HG02678 (cell line): ENCODE measurements at regions not wholly inside any gene's neighbourhood (a gene's known extent, or its start where the extent isn't known, plus 50 kb on each side); places are given as distances from the start of the nearest gene placed in this dataset.

Experiments used
- ATAC-seq: cut with Tn5 transposase; IDR thresholded peaks from one replicate; pipeline ENCODE4 v1.9.1; 2021; ENCODE audit warnings: mild to moderate bottlenecking, moderate library complexity; ENCODE audit not compliant: unreplicated experiment

- no peak for ATAC-seq
Measured at GRCh38 chr3:151935446-151935845, 62.0 kb downstream of the SUCNR1 start.

- no peak for ATAC-seq
Measured at GRCh38 chr3:151940481-151940880, 67.0 kb downstream of the SUCNR1 start.

- no peak for ATAC-seq
Measured at GRCh38 chr3:151943539-151943938, 70.1 kb downstream of the SUCNR1 start.

GRCh38 chr3:151944356-151944755 lies 70.9 kb downstream of the SUCNR1 start:
- ATAC-seq: no peak

GRCh38 chr3:151946606-151947005 lies 73.2 kb downstream of the SUCNR1 start:
- ATAC-seq: no peak

- ATAC-seq: no peak
Measured at GRCh38 chr3:151949706-151950105, 76.3 kb downstream of the SUCNR1 start.

GRCh38 chr3:151955356-151955755 lies 81.9 kb downstream of the SUCNR1 start:
- no peak for ATAC-seq

- no peak for ATAC-seq
Measured at GRCh38 chr3:151960961-151961580, 87.6 kb downstream of the SUCNR1 start.

GRCh38 chr3:151962352-151962751 lies 88.9 kb downstream of the SUCNR1 start:
- ATAC-seq: no peak

- ATAC-seq: no peak
Measured at GRCh38 chr3:151962912-151963311, 89.5 kb downstream of the SUCNR1 start.

GRCh38 chr3:151964743-151965142 lies 91.3 kb downstream of the SUCNR1 start:
- no peak for ATAC-seq

GRCh38 chr3:151969026-151969642 lies 95.7 kb downstream of the SUCNR1 start:
- no peak for ATAC-seq

GRCh38 chr3:151971814-151972579 lies 98.6 kb downstream of the SUCNR1 start:
- ATAC-seq: no peak

GRCh38 chr3:151974067-151974466 lies 100.6 kb downstream of the SUCNR1 start:
- no peak for ATAC-seq

- no peak for ATAC-seq
Measured at GRCh38 chr3:151976211-151977050, 103.0 kb downstream of the SUCNR1 start.

GRCh38 chr3:151979906-151980305 lies 106.5 kb downstream of the SUCNR1 start:
- ATAC-seq: no peak

GRCh38 chr3:151983538-151983937 lies 110.1 kb downstream of the SUCNR1 start:
- no peak for ATAC-seq

- ATAC-seq: no peak
Measured at GRCh38 chr3:151985787-151986430, 112.5 kb downstream of the SUCNR1 start.

GRCh38 chr3:151987893-151988292 lies 114.5 kb downstream of the SUCNR1 start:
- no peak for ATAC-seq

GRCh38 chr3:151989621-151990020 lies 116.2 kb downstream of the SUCNR1 start:
- ATAC-seq: no peak
